ENCODE measurements at regions not wholly inside any gene's neighbourhood (a gene's known extent, or its start where the extent isn't known, plus 50 kb on each side); places are given as distances from the start of the nearest gene placed in this dataset.

GRCh38 chr5:67400752-67401151, 204.2 kb upstream of the CD180 start:
- TF ChIP-seq, protein P1, sequence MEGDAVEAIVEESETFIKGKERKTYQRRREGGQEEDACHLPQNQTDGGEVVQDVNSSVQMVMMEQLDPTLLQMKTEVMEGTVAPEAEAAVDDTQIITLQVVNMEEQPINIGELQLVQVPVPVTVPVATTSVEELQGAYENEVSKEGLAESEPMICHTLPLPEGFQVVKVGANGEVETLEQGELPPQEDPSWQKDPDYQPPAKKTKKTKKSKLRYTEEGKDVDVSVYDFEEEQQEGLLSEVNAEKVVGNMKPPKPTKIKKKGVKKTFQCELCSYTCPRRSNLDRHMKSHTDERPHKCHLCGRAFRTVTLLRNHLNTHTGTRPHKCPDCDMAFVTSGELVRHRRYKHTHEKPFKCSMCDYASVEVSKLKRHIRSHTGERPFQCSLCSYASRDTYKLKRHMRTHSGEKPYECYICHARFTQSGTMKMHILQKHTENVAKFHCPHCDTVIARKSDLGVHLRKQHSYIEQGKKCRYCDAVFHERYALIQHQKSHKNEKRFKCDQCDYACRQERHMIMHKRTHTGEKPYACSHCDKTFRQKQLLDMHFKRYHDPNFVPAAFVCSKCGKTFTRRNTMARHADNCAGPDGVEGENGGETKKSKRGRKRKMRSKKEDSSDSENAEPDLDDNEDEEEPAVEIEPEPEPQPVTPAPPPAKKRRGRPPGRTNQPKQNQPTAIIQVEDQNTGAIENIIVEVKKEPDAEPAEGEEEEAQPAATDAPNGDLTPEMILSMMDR (conservative IDR thresholded peaks at IDR 0.05): no peak
- TF ChIP-seq EZH2 (IDR thresholded peaks at IDR 0.05; ENCODE audit: low read depth): no peak
